Right lobe of liver (tissue), 6 donors: ENCODE measurements at regions not wholly inside any gene's neighbourhood (a gene's known extent, or its start where the extent isn't known, plus 50 kb on each side); places are given as distances from the start of the nearest gene placed in this dataset.

Source experiments
- ATAC-seq, 4 donors: fragments of 200-7000 bp; cut with Tn5 transposase; one replicate each; pipeline ENCODE4 v1.9.1; 2020; ENCODE audit warnings: mild to moderate bottlenecking in 4 of 4, moderate library complexity in 4 of 4
- DNase-seq, 3 donors: peaks; one replicate each; pipeline ENCODE4 v3.0.0-alpha.2; 2020
- H3K27ac ChIP-seq, 3 donors: fragments of 200-600 bp; one replicate each; pipeline ENCODE4 v1.8.0; 2022
- H3K27me3 ChIP-seq, 2 donors: fragments of 200-600 bp; one replicate each; pipeline ENCODE4 v1.8.0; 2022
- H3K36me3 ChIP-seq, 4 donors: fragments of 200-600 bp; sonication (generic) in 1 of 4; one replicate each; pipeline versions ENCODE4 v1.5.1 to v1.8.0; 2017 to 2022; ENCODE audit warnings: control low read depth in 1 of 4
- H3K4me1 ChIP-seq, 4 donors: fragments of 200-600 bp; sonication (generic) in 1 of 4; one replicate each; pipeline versions ENCODE4 v1.5.1 to v1.8.0; 2017 to 2022; ENCODE audit warnings: control low read depth in 1 of 4
- H3K4me3 ChIP-seq, 3 donors: fragments of 200-600 bp; one replicate each; pipeline ENCODE4 v1.8.0; 2022
- H3K9me3 ChIP-seq, 4 donors: fragments of 200-600 bp; sonication (generic) in 1 of 4; one replicate each; pipeline versions ENCODE4 v1.5.1 to v1.8.0; 2017 to 2022; ENCODE audit warnings: control low read depth in 1 of 4
- CTCF ChIP-seq, 4 donors: fragments of 200-600 bp in 3 of 4; fragments of 450-650 bp in 1 of 4; IDR thresholded peaks; one replicate each; pipeline versions ENCODE4 v1.5.1 to v1.8.0; 2016 to 2022; ENCODE audit warnings: antibody characterized with exemption in 4 of 4, mild to moderate bottlenecking in 2 of 4
- POLR2A ChIP-seq: fragments of 450-650 bp; IDR thresholded peaks from one replicate; pipeline ENCODE4 v1.6.1; 2017; ENCODE audit warnings: antibody characterized with exemption, mild to moderate bottlenecking
- WGBS: methylation state at CpG from one replicate; pipeline ENCODE4 v1.1.6; 2018; ENCODE audit warnings: low coverage, low lambda C conversion rate; ENCODE audit not compliant: insufficient coverage; ENCODE audit errors: missing lambda C conversion rate; 5-methylcytosine and 5-hydroxymethylcytosine counted together
- intact Hi-C, 2 donors: fragments of 100-400 bp; cut with DNase I; formaldehyde crosslinking; loops; one replicate each; pipeline versions ENCODE4 v1.11.2 to v1.14.1; 2022
- donor health status: DM: no; HTN: yes; CAD: no.
- donor health status: DM: no; HTN: no; CAD: no.
- donor health status: DM: no; HTN: no; CAD: no.
- donor health status: DM: no; HTN: yes; CAD: no.
- donor health status: DM: no; HTN: yes; CAD: no.

- ATAC-seq = no peak
- H3K9me3 ChIP-seq = no peaks in the 10 kb centered on the region
- intact Hi-C loops = no loop called here
- H3K27ac ChIP-seq = no peak overlapping the region
- no peak overlapping the region for H3K4me3 ChIP-seq
- no peaks in the 10 kb centered on the region for H3K27me3 ChIP-seq
- 64% methylated on average over 2 of the region's 2 CpGs for WGBS
- TF ChIP-seq CTCF (IDR thresholded peaks at IDR 0.05) (no peak), POLR2A (no peak)
- H3K4me1 ChIP-seq = no peaks in the 10 kb centered on the region
- no peaks in the 10 kb centered on the region for H3K36me3 ChIP-seq
- no peak for DNase-seq
Observed at GRCh38 chr6:90446164-90446563, 140.7 kb downstream of the MAP3K7 start.

DNA sequence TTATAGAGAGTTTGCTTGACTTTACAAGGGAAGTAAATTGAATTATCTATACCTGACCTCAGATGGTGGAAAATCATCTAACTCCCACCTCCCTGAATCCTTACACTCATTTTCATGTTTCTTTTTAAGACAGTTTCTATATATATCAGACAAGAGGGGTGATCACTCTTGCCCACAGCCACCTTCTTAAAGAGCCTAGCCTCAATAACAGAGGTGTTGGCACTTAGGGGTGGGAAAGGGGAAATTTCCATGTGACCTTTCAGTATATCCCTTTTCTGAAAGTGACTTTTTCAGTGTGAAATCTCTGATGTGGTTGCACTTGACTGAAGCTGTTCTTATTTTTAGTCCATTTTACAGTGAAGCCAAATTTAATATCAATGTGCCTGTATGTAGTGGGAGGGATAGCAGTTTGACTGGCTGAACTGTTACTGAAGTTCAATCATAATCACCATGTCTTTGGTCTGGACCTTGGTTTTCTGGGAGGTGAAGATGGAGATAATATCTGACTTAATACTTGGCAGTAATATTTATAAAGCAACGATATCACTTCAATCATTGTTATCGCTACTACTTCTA lies 141.3 kb downstream of the MAP3K7 start:
- Histone ChIP-seq H3K36me3 (no peaks in the 10 kb centered on the region), H3K4me1 (no peaks in the 10 kb centered on the region), H3K27ac (no peak overlapping the region), H3K9me3 (no peaks in the 10 kb centered on the region), H3K27me3 (no peaks in the 10 kb centered on the region), H3K4me3 (no peak overlapping the region)
- intact Hi-C loops = no loop called here
- ATAC-seq = no peak
- TF ChIP-seq POLR2A (no peak), CTCF (IDR thresholded peaks at IDR 0.05) (no peak)
- 69% methylated on average over 2 of the region's 2 CpGs for WGBS
- DNase-seq = no peak

DNA sequence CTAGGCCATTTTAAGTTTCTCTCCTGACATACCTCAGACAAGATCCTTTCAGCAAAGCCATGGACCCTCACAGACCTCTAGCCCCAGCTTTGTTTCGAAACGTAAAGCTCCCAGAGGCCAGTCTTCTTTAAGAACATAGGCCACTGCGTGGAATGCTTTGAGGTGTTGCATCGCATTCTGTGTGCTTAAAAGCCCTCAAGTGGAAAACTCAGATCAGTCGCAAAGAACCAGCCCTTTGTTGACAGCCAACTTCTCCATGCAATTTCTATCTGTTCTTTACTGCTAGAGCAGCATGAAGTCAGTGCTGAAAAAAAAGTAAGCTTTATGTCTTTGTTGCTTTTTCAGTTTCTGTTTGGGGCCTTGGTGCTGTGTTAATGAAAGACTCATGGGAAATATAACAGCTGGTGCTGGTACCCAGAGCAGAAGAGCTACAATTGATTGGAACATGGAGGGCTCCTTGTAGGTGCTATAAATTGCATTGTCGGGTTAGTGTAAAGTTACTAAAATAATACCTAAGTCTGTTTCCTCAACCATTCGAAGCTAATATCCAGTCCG lies 142.6 kb downstream of the MAP3K7 start:
- no peak for DNase-seq

DNA sequence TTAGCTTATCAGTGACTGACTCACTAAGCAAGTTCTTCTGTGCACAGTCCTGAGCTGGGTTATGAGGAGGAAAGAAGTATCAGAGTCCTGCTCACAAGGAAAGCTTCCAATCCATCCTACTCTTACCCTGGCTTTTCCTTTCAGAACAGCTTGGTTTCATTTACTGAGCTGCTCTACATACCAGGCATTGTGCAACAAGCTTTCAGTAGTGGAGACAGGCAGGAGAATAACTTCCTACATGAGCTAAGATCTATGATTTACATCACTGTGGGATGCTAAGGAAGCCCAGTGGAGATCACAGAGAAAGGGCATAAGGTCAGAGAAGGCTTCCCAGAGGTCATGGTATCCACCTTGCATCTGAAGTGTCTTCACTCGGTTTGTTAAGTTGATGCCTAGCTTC lies 144.5 kb downstream of the MAP3K7 start:
- no peak for ATAC-seq

More for the DNA sequence above, 142.6 kb downstream of the MAP3K7 start:
- no peaks in the 10 kb centered on the region for H3K27me3 ChIP-seq
- intact Hi-C loops = no loop called here
- no peaks in the 10 kb centered on the region for H3K4me1 ChIP-seq
- ATAC-seq = no peak
- H3K9me3 ChIP-seq = no peaks in the 10 kb centered on the region
- no peak overlapping the region for H3K27ac ChIP-seq
- WGBS = 57% methylated on average over 6 of the region's 8 CpGs
- no peaks in the 10 kb centered on the region for H3K36me3 ChIP-seq
- no peak overlapping the region for H3K4me3 ChIP-seq
- TF ChIP-seq POLR2A = no peak
- TF ChIP-seq CTCF (IDR thresholded peaks at IDR 0.05) = no peak

More for the DNA sequence above, 144.5 kb downstream of the MAP3K7 start:
- H3K9me3 ChIP-seq = no peaks in the 10 kb centered on the region
- no peaks in the 10 kb centered on the region for H3K36me3 ChIP-seq
- intact Hi-C loops = no loop called here
- no peaks in the 10 kb centered on the region for H3K27me3 ChIP-seq
- H3K4me3 ChIP-seq = no peak overlapping the region
- no peak for DNase-seq
- WGBS = no CpG with 5 or more reads among the region's 1 CpG
- no peak overlapping the region for H3K27ac ChIP-seq
- H3K4me1 ChIP-seq = no peaks in the 10 kb centered on the region
- TF ChIP-seq POLR2A (no peak), CTCF (IDR thresholded peaks at IDR 0.05) (no peak)
